Loucy (cell line): ENCODE measurements at regions not wholly inside any gene's neighbourhood (a gene's known extent, or its start where the extent isn't known, plus 50 kb on each side); places are given as distances from the start of the nearest gene placed in this dataset.

Source experiments
- H2AFZ ChIP-seq: fragments of 200-600 bp; sonication (generic); 2 replicates; pipeline ENCODE4 v1.6.0; 2016; ENCODE audit warnings: antibody characterized with exemption, mild to moderate bottlenecking, low read length, moderate library complexity
- H3F3A ChIP-seq: fragments of 200-600 bp; 2 replicates; pipeline ENCODE4 v1.6.0; 2016; ENCODE audit warnings: antibody characterized with exemption, low read depth, mild to moderate bottlenecking
- H3K27me3 ChIP-seq: fragments of 200-600 bp; sonication (generic); 2 replicates; pipeline ENCODE4 v1.6.1; 2014; ENCODE audit warnings: low read length, mild to moderate bottlenecking; ENCODE audit not compliant: insufficient read depth, poor library complexity, severe bottlenecking
- H3K36me3 ChIP-seq: fragments of 200-600 bp; sonication (generic); 2 replicates; pipeline ENCODE4 v1.6.1; 2016; ENCODE audit warnings: low read length; ENCODE audit not compliant: insufficient read depth
- H3K4me1 ChIP-seq: fragments of 200-600 bp; sonication (generic); 2 replicates; pipeline ENCODE4 v1.5.1; 2014; ENCODE audit warnings: low read length, mild to moderate bottlenecking; ENCODE audit not compliant: insufficient read depth, poor library complexity, severe bottlenecking
- H3K4me2 ChIP-seq: fragments of 200-600 bp; sonication (generic); 2 replicates; pipeline ENCODE4 v1.6.0; 2014; ENCODE audit warnings: antibody characterized with exemption, low read length, low read depth, mild to moderate bottlenecking; ENCODE audit not compliant: poor library complexity, severe bottlenecking
- H3K4me3 ChIP-seq: fragments of 200-600 bp; sonication (generic); 2 replicates; pipeline ENCODE4 v1.5.1; 2014; ENCODE audit warnings: low read length, mild to moderate bottlenecking, mixed read lengths; ENCODE audit not compliant: poor library complexity, severe bottlenecking
- H3K79me2 ChIP-seq: fragments of 200-600 bp; sonication (generic); 2 replicates; pipeline ENCODE4 v1.6.1; 2014; ENCODE audit warnings: low read length; ENCODE audit not compliant: insufficient read depth
- H3K9ac ChIP-seq: fragments of 200-600 bp; sonication (generic); 2 replicates; pipeline ENCODE4 v1.6.0; 2014; ENCODE audit warnings: mild to moderate bottlenecking, low read depth, low read length, moderate library complexity; ENCODE audit not compliant: poor library complexity, severe bottlenecking
- H3K9me2 ChIP-seq: fragments of 200-600 bp; sonication (generic); replicated peaks from 2 replicates; pipeline ENCODE4 v1.6.1; 2016; ENCODE audit warnings: low read depth, low read length, mixed read lengths
- H3K9me3 ChIP-seq: fragments of 200-600 bp; sonication (generic); 2 replicates; pipeline ENCODE4 v1.6.1; 2014; ENCODE audit warnings: mild to moderate bottlenecking, antibody characterized with exemption, low read length, low read depth; ENCODE audit not compliant: insufficient read depth
- H4K20me1 ChIP-seq: fragments of 200-600 bp; sonication (generic); 2 replicates; pipeline ENCODE4 v1.6.0; 2014; ENCODE audit warnings: antibody characterized with exemption, low read length, mild to moderate bottlenecking; ENCODE audit not compliant: insufficient read depth, poor library complexity, severe bottlenecking
- EZH2phosphoT487 ChIP-seq: fragments of 200-600 bp; IDR thresholded peaks from 2 replicates; pipeline ENCODE4 v1.6.1; 2018; ENCODE audit warnings: antibody characterized with exemption, mild to moderate bottlenecking, moderate library complexity, borderline replicate concordance
- TF ChIP-seq, protein P1 (sequence below): fragments of 200-600 bp; sonication (generic); conservative IDR thresholded peaks from 2 replicates; pipeline ENCODE4 v1.5.1; 2014; ENCODE audit warnings: mild to moderate bottlenecking, antibody characterized with exemption, low read length

DNA sequence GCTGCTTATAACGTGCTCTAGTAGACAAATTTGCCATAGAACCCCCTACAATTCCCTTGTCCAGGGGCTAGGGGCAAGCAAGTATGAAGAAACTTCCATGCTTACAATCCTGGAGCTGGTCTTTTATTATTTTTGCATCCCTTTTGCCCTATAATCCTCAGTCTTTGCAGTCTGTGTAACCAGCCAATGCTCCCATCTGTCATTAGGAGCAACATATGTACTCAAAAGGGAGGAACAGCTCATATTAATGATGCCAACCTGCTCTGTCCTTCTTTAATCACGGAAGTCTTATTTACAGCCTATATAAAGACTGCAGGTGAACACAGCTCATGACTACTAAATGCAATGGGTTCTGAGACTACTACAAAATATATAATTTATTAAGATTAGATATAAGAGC, 263.3 kb downstream of the ZIC1 start:
- Histone ChIP-seq H3K9ac (no peak overlapping the region), H3K36me3 (no peaks in the 10 kb centered on the region), H3K27me3 (no peaks in the 10 kb centered on the region), H3F3A (no peaks in the 10 kb centered on the region), H3K9me3 (no peaks in the 10 kb centered on the region), H2AFZ (no peak overlapping the region), H3K79me2 (no peaks in the 10 kb centered on the region), H3K4me1 (peaks cover 3% of the 10 kb centered on the region), H3K9me2 (no peaks in the 10 kb centered on the region), H3K4me2 (no peak overlapping the region), H4K20me1 (no peaks in the 10 kb centered on the region), H3K4me3 (no peak overlapping the region)
- TF ChIP-seq EZH2phosphoT487, result no peak
- TF ChIP-seq, protein P1, sequence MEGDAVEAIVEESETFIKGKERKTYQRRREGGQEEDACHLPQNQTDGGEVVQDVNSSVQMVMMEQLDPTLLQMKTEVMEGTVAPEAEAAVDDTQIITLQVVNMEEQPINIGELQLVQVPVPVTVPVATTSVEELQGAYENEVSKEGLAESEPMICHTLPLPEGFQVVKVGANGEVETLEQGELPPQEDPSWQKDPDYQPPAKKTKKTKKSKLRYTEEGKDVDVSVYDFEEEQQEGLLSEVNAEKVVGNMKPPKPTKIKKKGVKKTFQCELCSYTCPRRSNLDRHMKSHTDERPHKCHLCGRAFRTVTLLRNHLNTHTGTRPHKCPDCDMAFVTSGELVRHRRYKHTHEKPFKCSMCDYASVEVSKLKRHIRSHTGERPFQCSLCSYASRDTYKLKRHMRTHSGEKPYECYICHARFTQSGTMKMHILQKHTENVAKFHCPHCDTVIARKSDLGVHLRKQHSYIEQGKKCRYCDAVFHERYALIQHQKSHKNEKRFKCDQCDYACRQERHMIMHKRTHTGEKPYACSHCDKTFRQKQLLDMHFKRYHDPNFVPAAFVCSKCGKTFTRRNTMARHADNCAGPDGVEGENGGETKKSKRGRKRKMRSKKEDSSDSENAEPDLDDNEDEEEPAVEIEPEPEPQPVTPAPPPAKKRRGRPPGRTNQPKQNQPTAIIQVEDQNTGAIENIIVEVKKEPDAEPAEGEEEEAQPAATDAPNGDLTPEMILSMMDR, result no peak

DNA sequence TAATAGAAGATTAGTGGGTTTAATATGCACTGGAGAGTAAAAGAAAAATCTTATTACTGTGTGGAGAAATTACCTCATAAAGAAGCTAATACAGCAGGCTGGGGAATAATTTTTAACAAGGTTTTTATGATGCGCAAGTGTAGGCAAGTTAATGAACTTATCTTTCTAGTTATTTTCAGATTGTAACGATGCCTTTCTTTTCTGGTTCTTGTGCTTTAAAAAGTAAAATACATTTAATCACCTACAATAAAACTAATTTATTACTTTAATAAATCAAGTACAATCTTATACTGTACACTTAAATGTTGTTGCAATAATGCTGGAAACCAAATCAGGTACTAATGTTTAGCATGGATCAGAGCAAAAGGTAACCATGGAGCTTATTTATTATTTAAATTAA, 266.6 kb downstream of the ZIC1 start:
- H3K27me3 ChIP-seq, result no peaks in the 10 kb centered on the region
- no peaks in the 10 kb centered on the region for H3K79me2 ChIP-seq
- no peaks in the 10 kb centered on the region for H3K36me3 ChIP-seq
- H3K4me2 ChIP-seq, result no peak overlapping the region
- H3K9me2 ChIP-seq, result no peaks in the 10 kb centered on the region
- no peaks in the 10 kb centered on the region for H4K20me1 ChIP-seq
- H3K9ac ChIP-seq, result no peak overlapping the region
- H3K4me3 ChIP-seq, result no peak overlapping the region
- TF ChIP-seq, protein P1, result no peak
- TF ChIP-seq EZH2phosphoT487, result no peak
- no peaks in the 10 kb centered on the region for H3F3A ChIP-seq
- no peaks in the 10 kb centered on the region for H3K4me1 ChIP-seq
- H3K9me3 ChIP-seq, result no peaks in the 10 kb centered on the region
- no peak overlapping the region for H2AFZ ChIP-seq

DNA sequence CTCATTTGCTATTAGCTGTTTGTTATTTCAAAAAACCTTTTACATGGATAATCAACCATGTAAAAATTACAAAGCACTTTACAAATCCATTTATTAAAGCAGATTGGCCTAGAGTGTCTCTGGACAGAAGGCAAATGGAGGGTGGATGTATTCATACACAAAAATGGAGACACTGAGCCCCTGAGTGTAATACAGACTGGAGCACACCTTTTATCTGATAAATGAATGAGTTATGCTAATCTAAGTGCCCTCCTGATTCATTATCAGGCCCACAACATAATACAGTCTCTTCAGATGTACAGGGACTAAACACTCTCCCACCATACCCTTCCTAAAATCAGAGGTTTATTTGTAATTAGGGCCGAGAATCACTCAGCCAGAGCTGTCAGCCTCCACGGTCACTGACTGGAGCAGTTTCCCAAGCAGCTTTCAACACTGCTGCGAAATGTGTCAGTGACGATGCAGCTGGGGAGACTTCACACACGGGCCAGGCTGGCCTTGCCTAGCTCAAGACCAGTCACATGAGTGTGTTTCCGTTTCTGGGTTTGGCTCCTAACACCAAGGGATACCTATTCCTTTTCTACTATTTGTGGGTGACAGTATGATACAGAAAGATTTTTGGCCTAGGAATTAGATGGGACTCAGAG, 271.8 kb downstream of the ZIC1 start:
- Histone ChIP-seq H3K4me2 (no peak overlapping the region), H3K36me3 (no peaks in the 10 kb centered on the region), H4K20me1 (no peaks in the 10 kb centered on the region), H2AFZ (no peak overlapping the region), H3K9me3 (no peaks in the 10 kb centered on the region), H3K9me2 (no peaks in the 10 kb centered on the region), H3K9ac (no peak overlapping the region), H3K4me1 (no peaks in the 10 kb centered on the region), H3K79me2 (no peaks in the 10 kb centered on the region), H3K27me3 (no peaks in the 10 kb centered on the region), H3K4me3 (no peak overlapping the region), H3F3A (no peaks in the 10 kb centered on the region)
- TF ChIP-seq, protein P1, result no peak
- no peak for TF ChIP-seq EZH2phosphoT487
